ENCODE measurements at regions not wholly inside any gene's neighbourhood (a gene's known extent, or its start where the extent isn't known, plus 50 kb on each side); places are given as distances from the start of the nearest gene placed in this dataset.
A peak's percentile ranks its signal among the peaks of the same experiment; 100 is the strongest.

DNA sequence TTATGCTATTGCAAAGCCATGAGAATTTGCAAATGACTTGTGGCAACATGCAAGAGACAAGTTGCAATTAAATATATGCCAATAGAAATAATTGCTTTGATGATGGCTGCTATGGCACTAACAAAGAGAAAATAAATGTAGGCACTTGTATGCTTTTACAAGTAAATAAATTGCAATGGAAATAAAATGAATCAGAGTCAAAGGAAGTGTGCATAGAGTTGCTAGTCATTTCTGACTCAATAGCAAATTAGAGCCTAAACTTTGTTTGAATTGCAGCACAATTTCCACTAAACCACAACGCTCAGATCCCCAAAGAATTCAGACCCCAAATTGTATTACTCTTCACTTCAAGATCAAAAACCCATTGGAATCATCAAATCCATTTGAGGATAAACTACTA is 792.1 kb upstream of the ARGLU1 start:
- no peak for DNase-seq
- Mint-ChIP-seq H3K27me3 (ENCODE audit: insufficient read depth) (peaks cover 8% of the 10 kb centered on the region), H3K27ac (no peak overlapping the region), H3K4me3 (no peak overlapping the region), H3K36me3 (ENCODE audit: low read depth) (no peaks in the 10 kb centered on the region), H3K9me3 (peaks cover 2% of the 10 kb centered on the region), H3K4me1 (peaks cover 6% of the 10 kb centered on the region)
- Histone ChIP-seq H3K4me1 (ENCODE audit: control insufficient read depth, insufficient read depth, low read length) (no peaks in the 10 kb centered on the region), H3K36me3 (ENCODE audit: control insufficient read depth, insufficient read depth, low read length) (no peaks in the 10 kb centered on the region), H3K4me3 (ENCODE audit: low read length) (no peak overlapping the region), H3K9ac (ENCODE audit: extremely low read depth, low read length, poor library complexity, severe bottlenecking) (no peak overlapping the region), H3K9me3 (ENCODE audit: control insufficient read depth, low read length) (no peaks in the 10 kb centered on the region), H3K27ac (ENCODE audit: low read depth, low read length) (no peak overlapping the region), H3K27me3 (ENCODE audit: control insufficient read depth, insufficient read depth, low read length, poor library complexity, severe bottlenecking) (peaks cover 2% of the 10 kb centered on the region)
- TF ChIP-seq CTCF (conservative IDR thresholded peaks at IDR 0.05): no peak
- WGBS, 2 experiments (ENCODE audit: insufficient coverage in 1 of 2, insufficient read length in 1 of 2): 97 to 100% methylated on average over 1 of the region's 1 CpG

DNA sequence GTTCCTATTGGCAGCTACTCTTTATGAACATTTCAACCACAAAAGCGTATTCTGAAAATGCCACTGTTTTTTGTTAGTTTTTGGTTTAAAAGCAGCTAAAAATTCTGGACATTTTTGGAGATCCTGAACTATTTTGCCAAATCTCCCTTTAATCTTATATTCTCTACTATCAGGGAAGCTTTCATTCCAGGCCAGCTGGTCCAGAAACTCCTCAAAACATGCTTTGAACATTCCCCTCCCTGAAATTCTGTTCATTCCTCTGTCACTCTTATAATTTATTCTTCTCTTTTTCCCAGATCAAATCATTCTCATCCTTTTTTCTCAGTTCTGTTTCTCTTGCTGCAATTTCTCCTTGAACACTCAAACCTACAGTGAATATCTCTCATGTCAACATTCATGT is 790.9 kb upstream of the ARGLU1 start:
- Histone ChIP-seq H3K9me3 (ENCODE audit: control insufficient read depth, low read length) (no peaks in the 10 kb centered on the region), H3K4me1 (ENCODE audit: control insufficient read depth, insufficient read depth, low read length) (no peaks in the 10 kb centered on the region), H3K27ac (ENCODE audit: low read depth, low read length) (no peak overlapping the region), H3K27me3 (ENCODE audit: control insufficient read depth, insufficient read depth, low read length, poor library complexity, severe bottlenecking) (peaks cover 7% of the 10 kb centered on the region), H3K36me3 (ENCODE audit: control insufficient read depth, insufficient read depth, low read length) (no peaks in the 10 kb centered on the region), H3K4me3 (ENCODE audit: low read length) (no peak overlapping the region), H3K9ac (ENCODE audit: extremely low read depth, low read length, poor library complexity, severe bottlenecking) (no peak overlapping the region)
- Mint-ChIP-seq H3K36me3 (ENCODE audit: low read depth) (no peaks in the 10 kb centered on the region), H3K4me3 (no peak overlapping the region), H3K4me1 (peaks cover 6% of the 10 kb centered on the region), H3K27me3 (ENCODE audit: insufficient read depth) (peaks cover 19% of the 10 kb centered on the region), H3K27ac (no peak overlapping the region), H3K9me3 (peaks cover 8% of the 10 kb centered on the region)
- TF ChIP-seq CTCF (conservative IDR thresholded peaks at IDR 0.05): no peak
- WGBS, 2 experiments (ENCODE audit: insufficient coverage in 1 of 2, insufficient read length in 1 of 2): 88% methylated on average over 1 of the region's 1 CpG; no CpG with 5 or more reads in 1 of the 2 experiments
- DNase-seq: no peak

- WGBS, 2 experiments (ENCODE audit: insufficient coverage in 1 of 2, insufficient read length in 1 of 2): 64 to 74% methylated on average over 7 to 8 of the region's 8 CpGs
- peak overlapping the region; percentile 76 for H3K27ac Mint-ChIP-seq
- peaks cover 55% of the 10 kb centered on the region for H3K27me3 Mint-ChIP-seq (ENCODE audit: insufficient read depth)
- H3K9me3 ChIP-seq (ENCODE audit: control insufficient read depth, low read length): peaks cover 10% of the 10 kb centered on the region
- no peak overlapping the region for H3K9ac ChIP-seq (ENCODE audit: extremely low read depth, low read length, poor library complexity, severe bottlenecking)
- H3K36me3 ChIP-seq (ENCODE audit: control insufficient read depth, insufficient read depth, low read length): no peaks in the 10 kb centered on the region
- H3K4me1 Mint-ChIP-seq: peaks cover 20% of the 10 kb centered on the region
- peaks cover 2% of the 10 kb centered on the region for H3K36me3 Mint-ChIP-seq (ENCODE audit: low read depth)
- peaks cover 22% of the 10 kb centered on the region for H3K9me3 Mint-ChIP-seq
- H3K4me1 ChIP-seq (ENCODE audit: control insufficient read depth, insufficient read depth, low read length): no peaks in the 10 kb centered on the region
- no peak for TF ChIP-seq CTCF (conservative IDR thresholded peaks at IDR 0.05)
- DNase-seq: peak; percentile 67
- no peak overlapping the region for H3K4me3 ChIP-seq (ENCODE audit: low read length)
- H3K4me3 Mint-ChIP-seq: no peak overlapping the region
- H3K27me3 ChIP-seq (ENCODE audit: control insufficient read depth, insufficient read depth, low read length, poor library complexity, severe bottlenecking): peaks cover 29% of the 10 kb centered on the region
- no peak overlapping the region for H3K27ac ChIP-seq (ENCODE audit: low read depth, low read length)
Observed at GRCh38 chr13:107351305-107351704, 783.4 kb upstream of the ARGLU1 start.
